ENCODE measurements at regions not wholly inside any gene's neighbourhood (a gene's known extent, or its start where the extent isn't known, plus 50 kb on each side); places are given as distances from the start of the nearest gene placed in this dataset.

- TF ChIP-seq E4F1 (IDR thresholded peaks at IDR 0.05; ENCODE audit: borderline replicate concordance, partially characterized antibody), result no peak
- TF ChIP-seq BCL11A (IDR thresholded peaks at IDR 0.05; ENCODE audit: low read depth, low read length), result no peak
- no peak for TF ChIP-seq ATF7 (IDR thresholded peaks at IDR 0.05; ENCODE audit: low read depth)
- TF ChIP-seq ZNF592 (IDR thresholded peaks at IDR 0.05), result no peak
- TF ChIP-seq IKZF2 (IDR thresholded peaks at IDR 0.05), result no peak
- no peak for TF ChIP-seq ATF3 (IDR thresholded peaks at IDR 0.05; ENCODE audit: borderline replicate concordance, extremely low read depth, low read depth, low read length)
- TF ChIP-seq ZSCAN29 (IDR thresholded peaks at IDR 0.05), result no peak
Observed at GRCh38 chr16:26593700-26594099, 473.0 kb upstream of the C16orf82 start (continued).

Data from GM12878 (cell line).